ENCODE measurements at regions not wholly inside any gene's neighbourhood (a gene's known extent, or its start where the extent isn't known, plus 50 kb on each side); places are given as distances from the start of the nearest gene placed in this dataset.

GRCh38 chr21:36235058-36235582 lies 78.5 kb downstream of the DOP1B start:
- no peaks in the 10 kb centered on the region for H3K4me1 ChIP-seq (ENCODE audit: insufficient read depth)
- WGBS, result 53% methylated on average over 8 of the region's 8 CpGs

GRCh38 chr21:36236052-36236730 lies 79.6 kb downstream of the DOP1B start:
- Histone ChIP-seq H3K4me1 (ENCODE audit: insufficient read depth) (no peaks in the 10 kb centered on the region), H3K27ac (ENCODE audit: low read depth) (no peak overlapping the region), H3K4me3 (ENCODE audit: low read depth, low read length) (no peak overlapping the region), H3K36me3 (ENCODE audit: insufficient read depth) (no peaks in the 10 kb centered on the region)
- no peak for DNase-seq (ENCODE audit: extremely low spot score)
- WGBS, result 87% methylated on average over 8 of the region's 8 CpGs

More at GRCh38 chr21:36235058-36235582, 78.5 kb downstream of the DOP1B start:
- Histone ChIP-seq H3K36me3 (ENCODE audit: insufficient read depth) (peaks cover 3% of the 10 kb centered on the region), H3K4me3 (ENCODE audit: low read depth, low read length) (no peak overlapping the region), H3K27ac (ENCODE audit: low read depth) (no peak overlapping the region)
- DNase-seq (ENCODE audit: extremely low spot score), result no peak

GRCh38 chr21:36237441-36237840 lies 80.8 kb downstream of the DOP1B start:
- 95% methylated on average over 7 of the region's 7 CpGs for WGBS
- DNase-seq (ENCODE audit: extremely low spot score), result no peak
- H3K27ac ChIP-seq (ENCODE audit: low read depth), result no peak overlapping the region
- H3K4me3 ChIP-seq (ENCODE audit: low read depth, low read length), result no peak overlapping the region
- no peaks in the 10 kb centered on the region for H3K36me3 ChIP-seq (ENCODE audit: insufficient read depth)
- no peaks in the 10 kb centered on the region for H3K4me1 ChIP-seq (ENCODE audit: insufficient read depth)

GRCh38 chr21:36239585-36239984 lies 80.4 kb upstream of the MORC3 start:
- no peak for DNase-seq (ENCODE audit: extremely low spot score)
- no peaks in the 10 kb centered on the region for H3K36me3 ChIP-seq (ENCODE audit: insufficient read depth)
- no peak overlapping the region for H3K4me3 ChIP-seq (ENCODE audit: low read depth, low read length)
- WGBS, result 95% methylated on average over 20 of the region's 20 CpGs
- no peak overlapping the region for H3K27ac ChIP-seq (ENCODE audit: low read depth)
- H3K4me1 ChIP-seq (ENCODE audit: insufficient read depth), result no peaks in the 10 kb centered on the region

- WGBS, result 82% methylated on average over 3 of the region's 3 CpGs
- no peaks in the 10 kb centered on the region for H3K36me3 ChIP-seq (ENCODE audit: insufficient read depth)
These were observed 78.3 kb upstream of the MORC3 start for GRCh38 chr21:36241717-36242116.

GRCh38 chr21:36245115-36245514 lies 74.9 kb upstream of the MORC3 start:
- no peak for DNase-seq (ENCODE audit: extremely low spot score)
- H3K4me1 ChIP-seq (ENCODE audit: insufficient read depth), result no peaks in the 10 kb centered on the region
- no peaks in the 10 kb centered on the region for H3K36me3 ChIP-seq (ENCODE audit: insufficient read depth)
- 94% methylated on average over 24 of the region's 24 CpGs for WGBS
- H3K4me3 ChIP-seq (ENCODE audit: low read depth, low read length), result no peak overlapping the region
- no peak overlapping the region for H3K27ac ChIP-seq (ENCODE audit: low read depth)

More at GRCh38 chr21:36241717-36242116, 78.3 kb upstream of the MORC3 start:
- Histone ChIP-seq H3K4me1 (ENCODE audit: insufficient read depth) (no peaks in the 10 kb centered on the region), H3K4me3 (ENCODE audit: low read depth, low read length) (no peak overlapping the region), H3K27ac (ENCODE audit: low read depth) (no peak overlapping the region)
- no peak for DNase-seq (ENCODE audit: extremely low spot score)

GRCh38 chr21:36245649-36246048 lies 74.3 kb upstream of the MORC3 start:
- Histone ChIP-seq H3K4me1 (ENCODE audit: insufficient read depth) (no peaks in the 10 kb centered on the region), H3K4me3 (ENCODE audit: low read depth, low read length) (no peak overlapping the region), H3K36me3 (ENCODE audit: insufficient read depth) (no peaks in the 10 kb centered on the region), H3K27ac (ENCODE audit: low read depth) (no peak overlapping the region)
- WGBS, result 90% methylated on average over 18 of the region's 18 CpGs
- no peak for DNase-seq (ENCODE audit: extremely low spot score)

GRCh38 chr21:36246080-36246631 lies 73.8 kb upstream of the MORC3 start:
- no peak overlapping the region for H3K4me3 ChIP-seq (ENCODE audit: low read depth, low read length)
- DNase-seq (ENCODE audit: extremely low spot score), result no peak
- H3K4me1 ChIP-seq (ENCODE audit: insufficient read depth), result no peaks in the 10 kb centered on the region
- H3K27ac ChIP-seq (ENCODE audit: low read depth), result no peak overlapping the region
- H3K36me3 ChIP-seq (ENCODE audit: insufficient read depth), result no peaks in the 10 kb centered on the region
- WGBS, result 51% methylated on average over 23 of the region's 23 CpGs

- no peak overlapping the region for H3K4me3 ChIP-seq (ENCODE audit: low read depth, low read length)
- DNase-seq (ENCODE audit: extremely low spot score), result no peak
- H3K36me3 ChIP-seq (ENCODE audit: insufficient read depth), result no peaks in the 10 kb centered on the region
- H3K27ac ChIP-seq (ENCODE audit: low read depth), result no peak overlapping the region
- WGBS, result 77% methylated on average over 8 of the region's 8 CpGs
- no peaks in the 10 kb centered on the region for H3K4me1 ChIP-seq (ENCODE audit: insufficient read depth)
These were observed 72.5 kb upstream of the MORC3 start for GRCh38 chr21:36247316-36248010.

- Histone ChIP-seq H3K4me3 (ENCODE audit: low read depth, low read length) (no peak overlapping the region), H3K36me3 (ENCODE audit: insufficient read depth) (no peaks in the 10 kb centered on the region), H3K27ac (ENCODE audit: low read depth) (no peak overlapping the region), H3K4me1 (ENCODE audit: insufficient read depth) (no peaks in the 10 kb centered on the region)
- WGBS, result 84% methylated on average over 20 of the region's 20 CpGs
- no peak for DNase-seq (ENCODE audit: extremely low spot score)
These were observed 70.2 kb upstream of the MORC3 start for GRCh38 chr21:36249576-36250422.

- no peaks in the 10 kb centered on the region for H3K4me1 ChIP-seq (ENCODE audit: insufficient read depth)
- H3K4me3 ChIP-seq (ENCODE audit: low read depth, low read length), result no peak overlapping the region
- no peak for DNase-seq (ENCODE audit: extremely low spot score)
- H3K36me3 ChIP-seq (ENCODE audit: insufficient read depth), result no peaks in the 10 kb centered on the region
- WGBS, result 89% methylated on average over 17 of the region's 17 CpGs
- no peak overlapping the region for H3K27ac ChIP-seq (ENCODE audit: low read depth)
These were observed 69.4 kb upstream of the MORC3 start for GRCh38 chr21:36250423-36251075.

- no peak for DNase-seq (ENCODE audit: extremely low spot score)
- WGBS, result 56% methylated on average over 6 of the region's 6 CpGs
- Histone ChIP-seq H3K4me3 (ENCODE audit: low read depth, low read length) (no peak overlapping the region), H3K27ac (ENCODE audit: low read depth) (no peak overlapping the region), H3K36me3 (ENCODE audit: insufficient read depth) (no peaks in the 10 kb centered on the region), H3K4me1 (ENCODE audit: insufficient read depth) (no peaks in the 10 kb centered on the region)
These were observed 65.7 kb upstream of the MORC3 start for GRCh38 chr21:36254106-36254941.

Measured in urinary bladder (tissue), 3 donors.